ENCODE measurements at regions not wholly inside any gene's neighbourhood (a gene's known extent, or its start where the extent isn't known, plus 50 kb on each side); places are given as distances from the start of the nearest gene placed in this dataset.
"Not testable (repeated sequence)": the region's sequence is repeated elsewhere in the genome, so short reads cannot be mapped to it uniquely, and the experiment has no call there.

DNA sequence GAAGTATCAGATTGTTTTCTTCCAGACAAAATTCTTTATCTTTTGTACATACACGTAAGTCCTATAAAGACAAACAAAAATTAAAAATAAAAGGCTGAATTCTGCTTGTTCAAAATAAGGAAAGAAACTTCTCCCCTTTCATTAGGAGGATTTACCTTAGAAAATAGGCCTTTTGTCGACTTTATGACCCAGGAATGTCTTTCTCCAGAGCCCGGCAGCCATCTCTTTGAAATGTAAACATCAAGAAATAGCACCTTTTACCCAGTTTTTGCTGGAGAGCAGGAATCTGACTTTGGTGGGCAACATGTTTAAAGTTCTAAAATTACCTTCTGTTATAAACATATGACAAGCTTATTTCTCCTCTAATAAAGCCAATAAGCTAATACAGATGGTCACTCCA, 373.0 kb upstream of the FTMT start:
- H3K4me3 ChIP-seq (ENCODE audit: low read depth, low read length): no peak overlapping the region
- no peak for TF ChIP-seq CTCF (conservative IDR thresholded peaks at IDR 0.05; ENCODE audit: low read depth, low read length)
- no peak for DNase-seq (ENCODE audit: low read depth)

DNA sequence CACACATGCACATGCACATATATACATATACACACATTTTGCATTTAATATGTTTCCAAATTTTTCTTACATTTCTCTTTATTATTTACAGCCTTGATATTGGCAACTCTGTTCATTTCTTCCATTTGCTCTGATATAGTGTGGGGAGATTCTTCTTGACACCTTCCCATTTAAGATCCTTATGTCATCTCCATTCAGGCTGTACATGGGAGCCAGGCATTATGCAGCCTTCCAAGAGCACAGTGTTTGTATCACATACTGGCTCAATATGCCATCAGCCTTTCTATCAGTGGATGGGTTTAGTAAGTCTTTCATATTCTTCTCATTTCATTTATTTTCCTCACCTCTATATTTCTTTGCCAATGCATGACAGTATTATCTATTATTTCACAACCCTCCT, 372.3 kb upstream of the FTMT start:
- DNase-seq (ENCODE audit: low read depth): no peak
- no peak for TF ChIP-seq CTCF (conservative IDR thresholded peaks at IDR 0.05; ENCODE audit: low read depth, low read length)
- H3K4me3 ChIP-seq (ENCODE audit: low read depth, low read length): no peak overlapping the region

DNA sequence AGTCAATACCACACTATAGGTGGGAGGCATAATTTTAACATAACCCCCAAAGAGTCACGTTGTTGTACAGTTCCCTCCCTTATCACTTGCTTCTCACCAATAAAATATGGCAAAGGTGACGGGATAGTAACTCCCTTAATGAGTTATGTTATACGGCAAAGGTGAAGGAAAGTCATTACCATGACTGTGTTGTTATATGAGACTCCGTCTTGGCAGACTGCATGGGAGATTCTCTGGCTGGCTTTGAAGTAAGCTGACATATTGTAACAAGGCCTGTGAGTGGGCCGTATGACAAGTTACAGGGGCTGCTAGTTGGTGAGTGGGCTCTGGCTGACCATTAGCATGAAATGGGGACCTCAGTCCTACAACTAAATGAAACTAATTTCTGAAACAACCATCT, 366.4 kb upstream of the FTMT start:
- DNase-seq (ENCODE audit: low read depth): no peak
- no peak for TF ChIP-seq CTCF (conservative IDR thresholded peaks at IDR 0.05; ENCODE audit: low read depth, low read length)
- no peak overlapping the region for H3K4me3 ChIP-seq (ENCODE audit: low read depth, low read length)

GRCh38 chr5:121485999-121486398, 365.7 kb upstream of the FTMT start:
- not testable (repeated sequence) for H3K4me3 ChIP-seq (ENCODE audit: low read depth, low read length); DNase-seq (ENCODE audit: low read depth)

DNA sequence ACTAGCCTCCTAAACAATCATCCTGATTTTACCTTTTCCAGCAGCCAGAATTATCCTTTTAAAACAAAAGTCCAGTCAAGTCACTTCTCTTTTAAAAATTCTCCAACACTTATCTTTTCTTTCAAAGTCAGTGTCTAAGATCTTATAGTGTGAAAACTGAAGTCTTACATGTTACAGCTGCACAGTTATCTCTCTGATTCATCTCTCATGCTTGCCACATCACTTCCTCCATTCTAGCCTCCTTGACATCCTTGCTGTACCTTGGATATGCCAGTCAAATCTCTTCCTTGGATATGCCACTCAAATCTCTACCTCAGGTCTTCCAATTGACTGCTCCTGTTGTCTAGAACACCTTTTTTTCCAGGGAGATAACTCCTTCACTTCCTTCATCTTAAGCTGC, 361.7 kb upstream of the FTMT start:
- no peak overlapping the region for H3K4me3 ChIP-seq (ENCODE audit: low read depth, low read length)
- TF ChIP-seq CTCF (conservative IDR thresholded peaks at IDR 0.05; ENCODE audit: low read depth, low read length): no peak
- no peak for DNase-seq (ENCODE audit: low read depth)

- no peak overlapping the region for H3K4me3 ChIP-seq (ENCODE audit: low read depth, low read length)
- no peak for TF ChIP-seq CTCF (conservative IDR thresholded peaks at IDR 0.05; ENCODE audit: low read depth, low read length)
- no peak for DNase-seq (ENCODE audit: low read depth)
These were observed 354.5 kb upstream of the FTMT start for GRCh38 chr5:121497176-121497575.

- H3K4me3 ChIP-seq (ENCODE audit: low read depth, low read length): no peak overlapping the region
- TF ChIP-seq CTCF (conservative IDR thresholded peaks at IDR 0.05; ENCODE audit: low read depth, low read length): no peak
- DNase-seq (ENCODE audit: low read depth): no peak
These were observed 351.4 kb upstream of the FTMT start for GRCh38 chr5:121500310-121500709.
